HFF-Myc (cell line): ENCODE measurements at regions not wholly inside any gene's neighbourhood (a gene's known extent, or its start where the extent isn't known, plus 50 kb on each side); places are given as distances from the start of the nearest gene placed in this dataset.
A peak's percentile ranks its signal among the peaks of the same experiment; 100 is the strongest.

Source experiments
- DNase-seq: peaks from one replicate; pipeline ENCODE4 v3.0.0-alpha.2; 2011; ENCODE audit warnings: low read depth; ENCODE audit errors: extremely low read depth
- H3K4me3 ChIP-seq: replicated peaks from 2 replicates; pipeline ENCODE4 v1.5.1; 2011; ENCODE audit warnings: low read depth, mild to moderate bottlenecking, control low read depth, low read length
- TF ChIP-seq, protein P1 (sequence below): IDR thresholded peaks from 2 replicates; pipeline ENCODE4 v1.5.1; 2012; ENCODE audit warnings: mild to moderate bottlenecking, low read depth, low read length, control low read depth; ENCODE audit errors: missing control alignments

GRCh38 chr12:28908646-28909045, 240.4 kb upstream of the FAR2 start:
- no peak for DNase-seq
- TF ChIP-seq, protein P1, sequence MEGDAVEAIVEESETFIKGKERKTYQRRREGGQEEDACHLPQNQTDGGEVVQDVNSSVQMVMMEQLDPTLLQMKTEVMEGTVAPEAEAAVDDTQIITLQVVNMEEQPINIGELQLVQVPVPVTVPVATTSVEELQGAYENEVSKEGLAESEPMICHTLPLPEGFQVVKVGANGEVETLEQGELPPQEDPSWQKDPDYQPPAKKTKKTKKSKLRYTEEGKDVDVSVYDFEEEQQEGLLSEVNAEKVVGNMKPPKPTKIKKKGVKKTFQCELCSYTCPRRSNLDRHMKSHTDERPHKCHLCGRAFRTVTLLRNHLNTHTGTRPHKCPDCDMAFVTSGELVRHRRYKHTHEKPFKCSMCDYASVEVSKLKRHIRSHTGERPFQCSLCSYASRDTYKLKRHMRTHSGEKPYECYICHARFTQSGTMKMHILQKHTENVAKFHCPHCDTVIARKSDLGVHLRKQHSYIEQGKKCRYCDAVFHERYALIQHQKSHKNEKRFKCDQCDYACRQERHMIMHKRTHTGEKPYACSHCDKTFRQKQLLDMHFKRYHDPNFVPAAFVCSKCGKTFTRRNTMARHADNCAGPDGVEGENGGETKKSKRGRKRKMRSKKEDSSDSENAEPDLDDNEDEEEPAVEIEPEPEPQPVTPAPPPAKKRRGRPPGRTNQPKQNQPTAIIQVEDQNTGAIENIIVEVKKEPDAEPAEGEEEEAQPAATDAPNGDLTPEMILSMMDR: no peak

DNA sequence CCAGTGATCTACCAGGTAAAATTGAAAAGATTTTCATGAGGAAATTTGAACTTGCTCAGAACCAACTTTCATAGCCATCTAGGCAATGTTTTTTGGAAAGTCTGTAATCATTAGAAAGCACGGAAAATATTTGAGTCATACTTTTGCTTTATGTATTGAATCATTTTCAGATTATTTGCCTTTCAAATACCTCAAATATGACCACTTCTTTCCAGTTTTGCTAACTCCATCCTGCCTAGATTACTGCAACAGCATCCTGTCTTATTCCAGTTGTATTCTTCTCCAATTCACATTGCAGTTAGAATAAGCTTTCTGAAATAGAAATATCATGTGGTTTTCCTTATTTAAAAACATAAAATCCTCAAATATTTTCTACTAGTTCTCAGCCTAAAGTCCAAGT, 239.8 kb upstream of the FAR2 start:
- TF ChIP-seq, protein P1: no peak
- no peak overlapping the region for H3K4me3 ChIP-seq
- DNase-seq: no peak

More at GRCh38 chr12:28908646-28909045, 240.4 kb upstream of the FAR2 start:
- no peak overlapping the region for H3K4me3 ChIP-seq

- DNase-seq: peak; percentile 89
- no peak overlapping the region for H3K4me3 ChIP-seq
- TF ChIP-seq, protein P1: no peak
Measured at GRCh38 chr12:28925719-28926376, 223.2 kb upstream of the FAR2 start.

DNA sequence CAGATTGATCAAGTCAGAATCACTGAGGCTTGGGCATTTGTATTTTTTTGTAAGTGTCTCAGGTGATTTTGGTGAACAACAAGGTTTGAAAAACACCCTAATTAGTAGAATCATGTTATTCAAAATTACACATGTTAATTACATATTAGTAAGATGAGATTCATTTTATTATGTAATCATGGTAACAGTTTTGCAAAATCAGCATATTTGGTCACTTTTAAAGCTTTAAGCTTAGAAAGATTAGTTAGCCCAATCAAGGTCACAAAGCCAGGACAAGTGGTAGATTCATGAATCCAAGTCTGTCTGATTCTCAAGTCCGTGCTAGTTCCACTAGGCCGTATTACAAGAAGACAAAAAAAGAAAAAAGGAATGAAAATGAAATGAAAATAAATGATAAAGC, 218.4 kb upstream of the FAR2 start:
- TF ChIP-seq, protein P1: no peak
- no peak overlapping the region for H3K4me3 ChIP-seq
- DNase-seq: no peak

DNA sequence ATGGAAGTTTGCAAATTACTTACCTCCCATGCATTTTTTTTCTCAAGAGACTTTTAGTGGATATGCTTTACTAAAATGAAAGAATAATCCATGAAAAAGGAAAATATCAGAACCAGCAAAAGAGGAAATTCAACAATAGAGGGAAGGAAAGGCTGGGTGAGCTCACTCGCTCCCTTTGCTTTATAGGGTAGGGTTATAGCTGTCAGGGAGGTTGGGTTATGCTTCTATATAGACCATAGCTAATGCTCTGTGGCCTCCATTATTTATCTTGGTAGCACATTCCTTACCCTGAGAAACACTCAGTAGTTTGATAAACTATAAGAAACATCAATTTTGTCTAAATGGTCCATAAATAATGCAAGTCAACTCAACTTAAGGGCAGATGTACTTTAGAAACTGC, 215.9 kb upstream of the FAR2 start:
- TF ChIP-seq, protein P1: no peak
- no peak for DNase-seq
- H3K4me3 ChIP-seq: no peak overlapping the region

GRCh38 chr12:28933864-28934527, 215.1 kb upstream of the FAR2 start:
- DNase-seq: no peak
- TF ChIP-seq, protein P1: no peak
- no peak overlapping the region for H3K4me3 ChIP-seq
